Prostate gland (tissue), 2 donors: ENCODE measurements at regions not wholly inside any gene's neighbourhood (a gene's known extent, or its start where the extent isn't known, plus 50 kb on each side); places are given as distances from the start of the nearest gene placed in this dataset.
"Not testable (repeated sequence)": the region's sequence is repeated elsewhere in the genome, so short reads cannot be mapped to it uniquely, and the experiment has no call there.

Source experiments
- DNase-seq: peaks from one replicate; pipeline ENCODE4 v3.0.0-alpha.2; 2019; ENCODE audit warnings: low spot score
- H3K27ac ChIP-seq, 2 donors: fragments of 200-600 bp; sonication (generic); 2 replicates each; pipeline ENCODE4 v1.5.1; 2017 to 2019
- H3K27me3 ChIP-seq: fragments of 200-600 bp; sonication (generic); replicated peaks from 2 replicates; pipeline ENCODE4 v1.5.1; 2019; ENCODE audit not compliant: insufficient read depth
- H3K36me3 ChIP-seq, 2 donors: fragments of 200-600 bp; sonication (generic); 1 replicate in 1 of 2; 2 replicates in 1 of 2; pipeline versions ENCODE4 v1.5.1 to v1.8.1; 2017 to 2019
- H3K4me1 ChIP-seq: fragments of 200-600 bp; sonication (generic); replicated peaks from 2 replicates; pipeline ENCODE4 v1.5.1; 2019
- H3K4me3 ChIP-seq, 2 donors: fragments of 200-600 bp; sonication (generic); 2 replicates each; pipeline ENCODE4 v1.5.1; 2017 to 2019
- H3K9me3 ChIP-seq: fragments of 200-600 bp; sonication (generic); 2 replicates; pipeline ENCODE4 v1.5.1; 2017
- POLR2A ChIP-seq: fragments of 450-650 bp; IDR thresholded peaks from one replicate; pipeline ENCODE4 v1.6.1; 2016; ENCODE audit warnings: antibody characterized with exemption, mild to moderate bottlenecking
- POLR2AphosphoS5 ChIP-seq: sonication (generic); formaldehyde crosslinking; IDR thresholded peaks from one replicate; pipeline ENCODE4 v1.6.1; 2017; ENCODE audit warnings: antibody characterized with exemption
- WGBS: methylation state at CpG from one replicate; pipeline ENCODE4 v1.1.5; 2018; 5-methylcytosine and 5-hydroxymethylcytosine counted together
- intact Hi-C: fragments of 100-400 bp; cut with DNase I; formaldehyde crosslinking; loops from one replicate; pipeline ENCODE4 v1.14.2; 2022
- TF ChIP-seq, protein P1 (sequence below), 4 experiments: fragments of 200-600 bp in 2 of 4; fragments of 450-650 bp in 2 of 4; sonication (generic) in 2 of 4; IDR thresholded peaks; 1 replicate in 3 of 4; 2 replicates in 1 of 4; pipeline ENCODE4 v1.5.1; 2016 to 2019; ENCODE audit warnings: antibody characterized with exemption in 4 of 4, mild to moderate bottlenecking in 2 of 4, moderate library complexity in 2 of 4

DNA sequence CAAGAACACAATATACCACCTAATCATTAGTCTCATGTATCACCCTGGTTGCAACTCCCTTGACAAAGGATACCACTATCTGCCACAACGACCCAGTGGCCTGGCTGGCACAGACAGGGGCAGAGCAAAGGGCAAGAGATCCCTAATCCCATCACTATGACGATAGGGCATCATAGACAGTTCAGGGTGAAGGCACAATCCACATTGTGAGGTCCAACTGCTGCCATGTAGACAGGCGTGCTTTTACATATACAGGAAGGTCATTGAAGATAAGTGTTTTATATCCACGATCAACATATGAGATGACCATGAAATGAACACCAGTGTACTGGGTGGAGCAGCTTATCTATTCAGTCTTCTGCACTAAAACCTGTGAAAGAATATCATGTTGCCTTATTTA, 94.6 kb downstream of the IGLL1 start:
- intact Hi-C loops: no loop called here
- 87% methylated on average over 4 of the region's 4 CpGs for WGBS
- no peak for TF ChIP-seq POLR2A
- TF ChIP-seq, protein P1, sequence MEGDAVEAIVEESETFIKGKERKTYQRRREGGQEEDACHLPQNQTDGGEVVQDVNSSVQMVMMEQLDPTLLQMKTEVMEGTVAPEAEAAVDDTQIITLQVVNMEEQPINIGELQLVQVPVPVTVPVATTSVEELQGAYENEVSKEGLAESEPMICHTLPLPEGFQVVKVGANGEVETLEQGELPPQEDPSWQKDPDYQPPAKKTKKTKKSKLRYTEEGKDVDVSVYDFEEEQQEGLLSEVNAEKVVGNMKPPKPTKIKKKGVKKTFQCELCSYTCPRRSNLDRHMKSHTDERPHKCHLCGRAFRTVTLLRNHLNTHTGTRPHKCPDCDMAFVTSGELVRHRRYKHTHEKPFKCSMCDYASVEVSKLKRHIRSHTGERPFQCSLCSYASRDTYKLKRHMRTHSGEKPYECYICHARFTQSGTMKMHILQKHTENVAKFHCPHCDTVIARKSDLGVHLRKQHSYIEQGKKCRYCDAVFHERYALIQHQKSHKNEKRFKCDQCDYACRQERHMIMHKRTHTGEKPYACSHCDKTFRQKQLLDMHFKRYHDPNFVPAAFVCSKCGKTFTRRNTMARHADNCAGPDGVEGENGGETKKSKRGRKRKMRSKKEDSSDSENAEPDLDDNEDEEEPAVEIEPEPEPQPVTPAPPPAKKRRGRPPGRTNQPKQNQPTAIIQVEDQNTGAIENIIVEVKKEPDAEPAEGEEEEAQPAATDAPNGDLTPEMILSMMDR (IDR thresholded peaks at IDR 0.05): no peak
- TF ChIP-seq POLR2AphosphoS5: no peak

DNA sequence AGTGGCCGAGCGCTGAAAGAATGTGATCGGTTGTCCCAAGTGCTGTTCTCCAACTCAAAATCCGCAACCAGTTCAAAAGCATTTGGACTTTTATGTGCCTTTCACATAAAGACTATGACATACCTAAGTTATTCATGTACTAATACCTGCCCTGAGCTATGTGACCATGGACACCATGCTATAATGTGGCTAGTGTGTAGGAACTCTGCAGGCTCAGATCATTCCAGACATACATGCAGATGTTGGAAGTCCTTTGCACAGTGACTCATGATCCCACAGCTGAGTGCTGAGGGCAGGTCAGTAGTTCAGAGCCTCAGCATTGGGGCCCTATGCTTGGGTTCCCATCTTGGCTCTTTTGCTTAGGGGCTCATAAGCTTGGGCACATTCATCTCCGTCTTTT, 95.4 kb downstream of the IGLL1 start:
- no peaks in the 10 kb centered on the region for H3K4me1 ChIP-seq
- 98% methylated on average over 5 of the region's 5 CpGs for WGBS
- DNase-seq: no peak
- no peaks in the 10 kb centered on the region for H3K36me3 ChIP-seq
- H3K4me3 ChIP-seq: no peak overlapping the region
- no peak overlapping the region for H3K27ac ChIP-seq
- intact Hi-C loops: no loop called here
- TF ChIP-seq, protein P1 (IDR thresholded peaks at IDR 0.05): no peak
- TF ChIP-seq POLR2AphosphoS5 (no peak), POLR2A (no peak)
- no peaks in the 10 kb centered on the region for H3K9me3 ChIP-seq
- H3K27me3 ChIP-seq: no peaks in the 10 kb centered on the region

More for the DNA sequence above, 94.6 kb downstream of the IGLL1 start:
- H3K9me3 ChIP-seq: no peaks in the 10 kb centered on the region
- no peaks in the 10 kb centered on the region for H3K27me3 ChIP-seq
- no peaks in the 10 kb centered on the region for H3K4me1 ChIP-seq
- H3K4me3 ChIP-seq: no peak overlapping the region
- H3K36me3 ChIP-seq: no peaks in the 10 kb centered on the region
- no peak for DNase-seq
- H3K27ac ChIP-seq: no peak overlapping the region

DNA sequence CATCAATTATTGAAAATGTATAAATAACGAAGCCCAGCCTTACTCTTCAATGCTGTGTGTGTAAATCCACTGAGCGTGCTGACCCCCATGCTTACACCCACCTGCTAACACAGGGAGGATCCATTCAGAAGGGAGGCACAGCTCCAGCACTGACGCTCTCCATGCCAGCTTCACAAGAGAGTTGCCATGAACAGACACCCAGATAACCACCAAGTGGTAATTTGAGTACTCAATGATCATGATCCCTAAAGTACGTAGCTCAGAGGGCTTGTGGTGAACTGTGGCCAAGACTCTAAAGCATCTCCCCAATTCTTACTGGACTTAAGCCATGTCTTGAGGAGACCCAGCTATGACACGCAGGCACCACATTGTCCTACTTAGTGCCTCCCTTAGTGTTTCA, 98.7 kb downstream of the IGLL1 start:
- H3K4me1 ChIP-seq: no peaks in the 10 kb centered on the region

DNA sequence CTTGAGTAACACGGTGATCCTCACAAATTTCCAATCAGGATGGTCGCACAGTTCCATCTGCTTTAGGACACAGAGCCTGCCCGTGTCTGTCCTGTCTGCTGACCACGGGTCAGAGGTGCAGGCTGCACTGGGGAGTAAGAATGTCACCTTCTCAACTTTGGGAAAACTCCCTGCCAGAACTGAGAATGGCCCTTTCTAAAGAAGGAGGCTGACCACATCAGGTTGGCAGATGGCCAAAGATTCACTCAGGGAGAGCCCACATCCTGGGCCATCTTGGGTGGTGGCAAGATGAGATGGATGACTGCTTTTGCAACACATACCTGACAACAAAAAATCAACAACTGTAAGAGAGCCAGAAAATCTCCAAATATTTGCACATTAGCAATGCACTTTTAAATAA, 101.9 kb downstream of the IGLL1 start:
- no peak for DNase-seq
- Histone ChIP-seq H3K4me1 (no peaks in the 10 kb centered on the region), H3K4me3 (no peak overlapping the region), H3K27ac (no peak overlapping the region), H3K36me3 (no peaks in the 10 kb centered on the region), H3K27me3 (no peaks in the 10 kb centered on the region), H3K9me3 (no peaks in the 10 kb centered on the region)
- TF ChIP-seq, protein P1 (IDR thresholded peaks at IDR 0.05): no peak
- TF ChIP-seq POLR2A: no peak
- no peak for TF ChIP-seq POLR2AphosphoS5
- intact Hi-C loops: no loop called here
- 92% methylated on average over 4 of the region's 4 CpGs for WGBS

More for the DNA sequence above, 98.7 kb downstream of the IGLL1 start:
- DNase-seq: no peak
- Histone ChIP-seq H3K4me3 (no peak overlapping the region), H3K27ac (no peak overlapping the region), H3K36me3 (no peaks in the 10 kb centered on the region), H3K27me3 (no peaks in the 10 kb centered on the region), H3K9me3 (no peaks in the 10 kb centered on the region)
- TF ChIP-seq POLR2AphosphoS5: no peak
- no peak for TF ChIP-seq POLR2A
- 92% methylated on average over 5 of the region's 5 CpGs for WGBS
- intact Hi-C loops: no loop called here

DNA sequence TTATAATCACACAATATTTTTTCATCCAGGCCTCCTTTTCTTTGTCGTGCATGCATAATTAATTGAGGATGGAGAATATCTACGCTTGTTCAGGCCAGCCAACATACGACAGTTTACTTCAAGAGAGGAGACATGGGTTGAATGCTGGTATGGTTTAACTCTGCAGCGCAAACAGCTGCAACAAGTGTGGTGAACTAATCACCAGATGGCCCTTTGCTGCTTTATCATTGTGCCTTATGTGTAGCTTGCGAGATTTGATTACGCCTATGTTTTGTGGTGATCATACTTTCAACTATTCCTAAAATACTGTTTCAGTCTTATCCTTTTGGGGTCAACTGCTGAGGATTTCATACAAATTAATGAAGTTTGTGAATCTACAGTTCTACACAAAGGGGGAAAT, 105.6 kb downstream of the IGLL1 start:
- H3K27me3 ChIP-seq, H3K36me3 ChIP-seq, intact Hi-C loops, H3K9me3 ChIP-seq, H3K4me1 ChIP-seq, DNase-seq, H3K27ac ChIP-seq, H3K4me3 ChIP-seq: not testable (repeated sequence)
- 95% methylated on average over 6 of the region's 6 CpGs for WGBS

DNA sequence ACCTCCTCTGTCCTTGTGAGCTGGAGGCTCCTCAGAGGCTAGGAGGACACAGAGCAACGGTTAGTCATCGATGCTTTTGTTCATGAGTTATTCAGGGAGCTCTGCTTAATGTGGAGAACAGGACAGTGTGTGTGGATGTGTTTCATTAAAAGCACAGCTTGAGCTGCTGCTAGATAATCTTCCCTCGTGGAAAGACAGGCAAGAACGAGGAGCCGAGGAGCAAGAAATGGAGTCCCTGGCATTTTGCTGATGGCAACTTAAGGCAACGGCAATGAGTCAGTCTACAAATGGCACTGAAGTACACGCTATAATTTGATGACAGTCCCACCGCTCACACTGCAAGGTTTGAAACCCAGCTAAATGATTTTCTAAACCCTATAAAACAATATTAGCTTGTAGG, 106.2 kb downstream of the IGLL1 start:
- Histone ChIP-seq H3K4me1 (no peaks in the 10 kb centered on the region), H3K9me3 (no peaks in the 10 kb centered on the region), H3K27me3 (no peaks in the 10 kb centered on the region), H3K27ac (no peak overlapping the region), H3K36me3 (no peaks in the 10 kb centered on the region), H3K4me3 (no peak overlapping the region)
- WGBS: 88% methylated on average over 8 of the region's 8 CpGs
- no peak for DNase-seq
- intact Hi-C loops: no loop called here
- TF ChIP-seq, protein P1 (IDR thresholded peaks at IDR 0.05): no peak
- TF ChIP-seq POLR2A (no peak), POLR2AphosphoS5 (no peak)

DNA sequence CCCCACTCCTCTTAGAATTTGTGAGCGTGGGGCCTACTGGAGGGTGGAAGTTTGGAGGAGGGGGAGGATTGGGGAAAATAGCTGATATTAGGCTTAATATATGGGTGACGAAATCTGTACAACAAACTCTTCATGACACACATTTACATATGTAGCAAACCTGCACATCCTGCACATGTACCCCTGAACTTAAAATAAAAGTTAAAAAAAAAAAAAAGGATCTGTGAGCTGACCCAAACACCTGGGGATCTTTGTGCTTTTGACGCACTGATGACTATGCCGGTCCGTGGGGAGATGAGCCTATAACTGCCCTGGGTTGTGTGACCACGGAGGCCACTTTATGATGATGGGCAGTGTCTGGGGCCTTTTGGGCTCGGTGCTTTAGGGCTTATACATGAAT, 107.7 kb downstream of the IGLL1 start:
- H3K27me3 ChIP-seq, H3K36me3 ChIP-seq, H3K9me3 ChIP-seq, H3K27ac ChIP-seq, H3K4me1 ChIP-seq, intact Hi-C loops, DNase-seq, H3K4me3 ChIP-seq: not testable (repeated sequence)
- WGBS: 90% methylated on average over 7 of the region's 7 CpGs
